DMS53 treated with DMSO at 0.1 percent for 48 hours (cell line): ENCODE measurements at regions not wholly inside any gene's neighbourhood (a gene's known extent, or its start where the extent isn't known, plus 50 kb on each side); places are given as distances from the start of the nearest gene placed in this dataset.
"Not testable (repeated sequence)": the region's sequence is repeated elsewhere in the genome, so short reads cannot be mapped to it uniquely, and the experiment has no call there.

Experiments
- DNase-seq: peaks from one replicate; lab custom pipeline; 2025; ENCODE audit not compliant: unreplicated experiment; lab: John Stamatoyannopoulos, UW

DNA sequence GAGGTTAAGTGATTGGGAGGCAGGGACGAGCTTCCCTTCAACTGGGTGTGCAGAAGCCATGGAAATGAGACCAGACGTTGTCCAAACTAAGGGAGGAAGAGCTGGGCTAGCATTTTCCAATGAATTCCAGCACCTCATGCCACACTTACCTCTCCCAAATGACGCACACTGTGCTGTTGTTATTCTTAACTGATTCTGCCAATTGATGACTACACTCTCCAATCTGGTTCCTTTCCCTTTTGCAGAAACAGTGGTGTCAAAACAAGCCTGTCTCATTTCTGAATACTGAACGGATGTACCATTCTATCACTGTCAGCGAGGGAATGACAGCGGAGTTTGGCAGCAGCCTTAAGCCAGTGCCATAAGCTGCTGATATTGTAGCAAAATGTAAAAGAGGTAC, 380.5 kb upstream of the HNRNPA3 start:
- no peak for DNase-seq

DNA sequence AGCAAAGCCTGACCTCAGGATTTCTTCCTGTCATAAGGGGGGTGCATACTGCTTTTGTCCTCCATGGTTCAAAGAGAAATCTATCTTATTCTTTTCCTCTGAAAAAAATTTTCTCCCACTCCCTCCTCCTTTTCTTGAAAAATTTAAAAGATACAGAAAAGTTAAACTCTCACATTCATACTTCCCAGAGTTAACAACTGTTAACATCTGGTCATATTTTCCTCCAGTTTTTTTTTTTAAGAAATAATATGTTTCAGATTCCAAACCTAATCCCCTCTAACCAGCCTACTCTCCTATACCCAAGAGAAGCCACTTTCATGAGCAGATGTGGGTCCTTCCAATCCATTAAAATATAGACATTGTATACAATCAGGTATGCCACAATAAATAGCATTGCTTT, 378.9 kb upstream of the HNRNPA3 start:
- DNase-seq: no peak

DNA sequence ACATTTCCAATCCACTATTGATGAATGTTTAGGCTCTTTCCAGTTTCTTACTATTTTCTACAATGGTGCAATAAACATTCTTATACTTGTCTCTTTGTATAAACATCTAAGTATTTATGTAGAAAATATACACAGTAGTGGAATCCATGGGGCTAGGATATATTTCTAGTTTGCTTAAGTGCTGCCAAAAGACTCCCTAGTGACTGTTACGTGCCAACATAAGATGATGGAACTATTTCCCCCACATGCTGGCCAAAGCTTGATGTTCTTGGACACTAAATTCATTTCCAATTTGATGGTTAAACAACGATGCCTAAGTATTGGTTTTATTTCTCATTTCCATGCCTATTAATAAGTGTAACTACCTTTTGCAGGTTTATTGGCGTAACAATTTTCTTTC, 378.4 kb upstream of the HNRNPA3 start:
- no peak for DNase-seq

GRCh38 chr2:176843208-176843607, 369.4 kb upstream of the HNRNPA3 start:
- DNase-seq: no peak

DNA sequence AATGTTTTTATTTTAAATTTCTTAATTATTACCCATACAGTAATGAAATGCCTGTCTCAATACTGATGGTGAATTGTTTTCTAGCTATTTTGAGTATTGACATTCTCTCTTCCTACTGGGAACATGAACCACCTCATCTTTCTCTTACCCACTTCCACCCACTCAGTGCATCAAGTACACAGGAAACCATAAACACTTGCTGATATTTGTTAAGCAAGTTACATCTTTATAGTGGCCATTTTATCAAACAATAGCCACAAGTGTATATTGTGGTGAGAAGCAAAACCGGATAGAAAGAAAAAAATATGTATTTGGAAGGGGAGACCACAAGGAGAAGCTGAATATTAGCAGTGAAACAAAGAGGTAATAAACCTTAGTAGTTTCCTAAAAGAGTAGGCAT, 368.1 kb upstream of the HNRNPA3 start:
- no peak for DNase-seq

GRCh38 chr2:176845718-176846117, 366.9 kb upstream of the HNRNPA3 start:
- DNase-seq: no peak

DNA sequence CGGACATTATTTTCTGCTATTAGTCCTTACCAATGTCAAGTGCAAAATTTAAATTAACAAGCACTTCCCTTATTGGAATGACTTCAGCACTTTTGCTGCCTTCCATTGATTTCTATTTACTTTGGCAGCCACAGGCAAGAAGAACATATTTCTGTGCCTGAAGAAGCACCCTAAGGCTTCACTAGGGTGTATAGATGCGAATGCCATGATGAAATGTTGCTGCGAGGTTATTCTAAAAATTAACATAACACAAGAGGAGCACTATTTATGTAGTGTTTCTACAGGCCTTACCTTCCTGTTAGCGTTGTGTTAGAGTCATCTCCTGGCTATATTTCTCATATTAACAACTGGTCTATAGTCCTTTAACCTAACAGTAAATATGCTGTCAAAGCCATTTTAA, 365.0 kb upstream of the HNRNPA3 start:
- DNase-seq: no peak

DNA sequence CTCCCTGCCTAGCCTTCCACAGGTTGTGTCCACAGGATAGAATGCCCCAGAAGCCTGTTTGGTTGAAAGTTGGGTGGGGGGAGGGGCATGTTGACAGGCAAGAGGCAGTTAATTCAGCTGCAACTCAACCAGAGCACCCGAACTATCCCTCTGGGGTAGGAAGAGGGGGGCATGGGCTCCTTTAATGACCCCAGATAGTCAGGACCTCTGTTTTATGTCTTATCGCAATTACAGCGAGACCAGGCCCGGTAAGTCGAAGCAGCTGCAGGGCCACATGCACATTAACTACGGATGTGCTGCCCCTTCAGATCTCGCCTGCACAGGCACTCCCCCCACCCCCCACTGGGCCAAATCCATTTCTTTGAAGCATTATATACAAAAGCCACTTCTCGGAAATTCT, 363.8 kb upstream of the HNRNPA3 start:
- no peak for DNase-seq

GRCh38 chr2:176851200-176851888, 361.2 kb upstream of the HNRNPA3 start:
- DNase-seq: no peak

- DNase-seq: no peak
Observed at GRCh38 chr2:176851889-176852483, 360.6 kb upstream of the HNRNPA3 start.

DNA sequence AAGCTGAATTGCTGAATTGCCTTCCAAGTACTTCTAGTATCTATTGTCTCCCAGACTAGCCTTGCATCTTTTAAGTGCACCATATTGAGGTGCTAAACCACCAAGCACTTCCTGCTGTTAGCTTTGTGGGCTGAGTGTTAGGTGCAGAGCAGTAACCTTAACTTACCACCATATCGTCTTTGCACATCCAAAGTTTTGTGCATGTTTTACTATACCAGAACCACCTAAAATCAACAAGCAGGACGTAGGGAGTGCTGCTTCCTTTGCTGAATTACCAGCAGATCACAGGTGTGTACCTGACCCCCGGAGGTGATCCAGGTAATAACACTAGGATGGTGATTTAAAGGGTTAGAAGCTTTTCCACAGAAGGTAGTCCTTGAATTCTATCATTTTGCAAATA, 359.9 kb upstream of the HNRNPA3 start:
- peak; percentile 33 for DNase-seq

- no peak for DNase-seq
Observed at GRCh38 chr2:176854062-176854461, 358.5 kb upstream of the HNRNPA3 start.

GRCh38 chr2:176854878-176855277, 357.7 kb upstream of the HNRNPA3 start:
- DNase-seq: peak; percentile 11

- DNase-seq: peak; percentile 15
Observed at GRCh38 chr2:176856683-176857082, 355.9 kb upstream of the HNRNPA3 start.

DNA sequence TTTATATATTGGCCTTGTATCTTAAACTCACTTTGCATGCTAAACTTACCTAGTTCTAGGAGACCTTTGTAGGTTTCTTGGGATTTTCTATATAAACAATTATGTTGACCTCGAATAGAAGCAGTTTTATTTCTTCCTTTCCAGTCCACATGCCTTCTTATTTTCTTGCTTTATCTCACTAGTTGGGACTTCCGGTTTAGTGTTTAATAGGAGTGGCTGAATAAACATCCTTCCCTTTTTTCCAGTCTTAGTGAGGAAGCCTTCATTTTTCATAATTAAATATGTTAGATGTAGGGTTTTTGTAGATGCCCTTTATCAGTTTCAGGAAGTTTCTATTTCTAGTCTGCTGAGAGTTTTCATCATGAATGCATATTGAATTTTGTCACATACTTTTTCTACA, 347.3 kb upstream of the HNRNPA3 start:
- no peak for DNase-seq

DNA sequence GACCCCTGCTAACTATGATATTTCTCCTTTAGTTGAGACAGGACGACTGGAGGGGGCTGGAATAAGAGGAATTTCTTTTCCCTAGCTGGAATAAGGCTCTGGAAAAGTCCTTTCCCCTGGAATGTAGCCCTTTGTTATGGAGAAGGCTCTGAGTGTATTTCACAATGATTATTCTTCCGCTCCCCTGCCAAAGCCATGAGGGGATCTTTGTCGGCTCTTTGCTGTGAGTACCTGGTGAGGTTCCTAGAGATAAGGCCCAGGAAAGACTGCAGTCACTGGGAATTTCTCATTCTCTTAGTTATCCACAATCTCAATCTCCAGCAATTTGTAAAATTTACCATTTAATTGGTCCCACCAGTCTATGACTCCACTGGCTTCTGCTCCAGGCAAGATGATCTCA, 340.2 kb upstream of the HNRNPA3 start:
- DNase-seq: no peak

- no peak for DNase-seq
Observed at GRCh38 chr2:176873403-176873802, 339.2 kb upstream of the HNRNPA3 start.

DNA sequence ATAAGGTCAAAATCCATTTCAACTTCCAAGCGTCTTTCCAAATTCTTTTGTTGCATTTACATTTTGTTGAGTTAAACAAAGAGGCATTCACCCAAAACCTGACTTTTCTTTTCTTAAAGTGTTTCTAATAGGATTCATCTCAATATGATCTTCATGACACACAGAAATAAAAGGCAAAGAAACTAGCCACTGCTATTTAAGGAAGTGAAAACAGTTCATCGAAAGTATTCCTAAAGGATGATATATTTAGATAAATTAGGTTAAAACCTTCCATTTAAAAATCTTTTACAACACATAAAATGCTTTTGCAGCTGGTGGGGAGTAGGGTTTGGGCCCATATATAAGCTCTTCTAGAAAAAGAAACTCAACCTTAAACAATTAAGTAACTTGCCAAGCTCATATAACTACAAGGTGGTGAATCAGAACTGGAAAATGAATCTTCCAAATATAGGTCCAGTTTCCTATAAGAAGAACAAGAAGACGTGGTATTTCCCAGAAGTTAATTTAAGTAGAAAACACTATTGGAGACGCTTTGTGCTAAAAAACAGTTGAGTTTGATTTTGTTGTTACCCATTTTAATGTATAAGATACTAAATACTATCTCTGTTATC, 336.0 kb upstream of the HNRNPA3 start:
- DNase-seq: no peak

DNA sequence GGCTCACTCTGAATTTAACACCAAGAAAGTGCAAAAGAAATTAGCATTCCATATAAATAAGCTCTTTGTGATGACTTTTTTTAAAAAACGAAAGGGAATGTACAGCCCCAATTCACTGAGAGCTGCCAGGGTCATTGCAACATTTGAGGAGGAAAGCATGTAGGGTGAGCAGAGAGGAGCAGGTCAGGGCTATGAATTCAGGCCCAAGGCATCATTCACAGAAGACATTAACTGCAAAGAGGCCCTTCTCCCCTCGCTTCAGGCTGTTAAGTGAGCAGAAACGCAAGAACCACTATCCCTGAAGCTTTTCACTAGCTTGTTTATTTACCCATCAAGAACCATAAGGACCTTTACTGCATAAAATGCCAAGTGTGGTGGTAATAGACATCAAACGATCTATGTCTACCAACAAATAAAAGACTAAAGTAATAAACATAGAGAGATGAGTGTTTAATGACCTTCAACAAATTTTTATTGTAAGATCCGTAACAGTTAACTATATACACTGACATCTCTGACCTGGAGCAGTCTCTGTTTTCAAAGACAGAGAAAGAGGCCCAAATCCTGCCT, 333.1 kb upstream of the HNRNPA3 start:
- DNase-seq: no peak

GRCh38 chr2:176882045-176882444, 330.5 kb upstream of the HNRNPA3 start:
- not testable (repeated sequence) for DNase-seq

DNA sequence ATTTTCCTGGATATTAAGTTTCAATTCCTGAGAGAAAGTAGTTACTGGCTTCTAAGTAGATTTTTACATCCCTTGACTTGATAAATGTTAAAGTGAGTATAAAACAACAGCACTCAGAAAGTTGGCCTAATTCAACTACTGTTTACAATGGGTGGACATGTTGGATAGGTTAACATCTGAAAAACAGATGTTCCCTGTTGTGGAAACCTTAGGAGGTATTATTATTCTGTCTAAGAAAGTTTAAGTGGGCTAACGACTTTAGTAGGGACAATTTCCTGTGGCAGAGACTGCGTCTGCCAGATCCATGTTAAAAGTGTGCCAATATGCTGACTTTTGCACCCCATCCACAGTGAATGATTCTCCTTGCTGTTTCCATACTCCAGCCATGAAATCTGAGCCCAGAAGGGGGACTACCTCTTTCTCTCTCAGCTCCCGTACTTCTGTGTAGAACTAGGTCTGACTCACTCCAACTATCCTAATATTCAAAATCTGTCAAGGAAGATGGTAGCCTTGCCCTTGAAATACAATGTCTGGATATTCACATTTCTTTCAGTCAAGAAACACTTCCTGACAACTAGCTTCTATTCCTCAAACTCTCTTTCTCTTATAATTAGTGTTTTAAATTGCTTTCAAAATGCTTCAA, 327.5 kb upstream of the HNRNPA3 start:
- DNase-seq: no peak

DNA sequence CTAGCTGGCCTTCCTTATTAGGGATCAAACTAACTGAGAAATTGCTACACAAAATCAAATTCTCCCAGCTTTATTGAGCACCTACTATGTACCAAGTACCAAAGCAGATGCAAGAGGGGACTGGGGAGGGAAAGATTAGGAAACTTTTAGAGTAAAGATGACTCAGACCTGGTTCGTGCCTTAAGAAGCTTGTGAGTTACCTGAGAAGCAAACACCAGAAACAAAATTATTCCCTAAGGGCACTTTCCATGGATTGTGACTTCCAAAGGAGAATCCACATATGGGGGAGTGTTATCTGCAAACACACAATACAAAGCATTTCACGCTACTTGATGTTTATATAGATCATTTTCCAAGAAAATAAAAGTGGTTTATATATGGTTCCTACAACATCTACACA, 326.9 kb upstream of the HNRNPA3 start:
- DNase-seq: no peak
